GM12892 (cell line): ENCODE measurements at regions not wholly inside any gene's neighbourhood (a gene's known extent, or its start where the extent isn't known, plus 50 kb on each side); places are given as distances from the start of the nearest gene placed in this dataset.

ENCODE experiments used
- POLR2A ChIP-seq: IDR thresholded peaks from 2 replicates; pipeline ENCODE4 v1.6.1; 2011; ENCODE audit warnings: low read depth, low read length, control low read depth
- POLR2AphosphoS5 ChIP-seq: IDR thresholded peaks from 2 replicates; pipeline ENCODE4 v1.6.1; 2011; ENCODE audit warnings: low read depth, low read length, control low read depth
- TAF1 ChIP-seq: IDR thresholded peaks from 2 replicates; pipeline ENCODE4 v1.6.1; 2011; ENCODE audit warnings: low read depth, mild to moderate bottlenecking, control low read depth, low read length, borderline replicate concordance

- TF ChIP-seq TAF1 (no peak), POLR2A (no peak), POLR2AphosphoS5 (no peak)
These were observed 178.6 kb downstream of the RRAGC start for GRCh38 chr1:38680801-38681510.
